GM23248 (cell line): ENCODE measurements at regions not wholly inside any gene's neighbourhood (a gene's known extent, or its start where the extent isn't known, plus 50 kb on each side); places are given as distances from the start of the nearest gene placed in this dataset.

Source experiments
- DNase-seq: peaks from one replicate; pipeline ENCODE4 v3.0.0-alpha.2; 2015
- H2AFZ ChIP-seq: fragments of 200-600 bp; sonication (generic); 2 replicates; pipeline ENCODE4 v1.6.1; 2016; ENCODE audit warnings: antibody characterized with exemption
- H3F3A ChIP-seq: fragments of 200-600 bp; sonication (generic); 2 replicates; pipeline ENCODE4 v1.6.1; 2016; ENCODE audit warnings: mild to moderate bottlenecking, antibody characterized with exemption, mixed run types; ENCODE audit not compliant: insufficient read depth
- H3K27ac ChIP-seq: fragments of 200-600 bp; sonication (generic); 2 replicates; pipeline ENCODE4 v1.5.1; 2016; ENCODE audit warnings: mild to moderate bottlenecking
- H3K27me3 ChIP-seq: fragments of 200-600 bp; sonication (generic); replicated peaks from 2 replicates; pipeline ENCODE4 v1.6.1; 2016; ENCODE audit warnings: mild to moderate bottlenecking; ENCODE audit not compliant: insufficient read depth
- H3K36me3 ChIP-seq: fragments of 200-600 bp; sonication (generic); 2 replicates; pipeline ENCODE4 v1.6.1; 2016; ENCODE audit warnings: low read depth, mild to moderate bottlenecking
- H3K4me1 ChIP-seq: fragments of 200-600 bp; sonication (generic); 2 replicates; pipeline ENCODE4 v1.6.1; 2016; ENCODE audit warnings: mild to moderate bottlenecking; ENCODE audit not compliant: insufficient read depth
- H3K4me2 ChIP-seq: fragments of 200-600 bp; sonication (generic); one replicate; pipeline ENCODE4 v1.6.1; 2016; ENCODE audit warnings: mild to moderate bottlenecking; ENCODE audit not compliant: unreplicated experiment
- H3K4me3 ChIP-seq: fragments of 200-600 bp; sonication (generic); 2 replicates; pipeline ENCODE4 v1.5.1; 2016; ENCODE audit warnings: mild to moderate bottlenecking
- H3K79me2 ChIP-seq: fragments of 200-600 bp; sonication (generic); 2 replicates; pipeline ENCODE4 v1.6.1; 2016; ENCODE audit warnings: mild to moderate bottlenecking; ENCODE audit not compliant: insufficient read depth
- H3K9ac ChIP-seq: fragments of 200-600 bp; sonication (generic); 2 replicates; pipeline ENCODE4 v1.6.1; 2016; ENCODE audit warnings: mild to moderate bottlenecking
- H3K9me2 ChIP-seq: fragments of 200-600 bp; sonication (generic); 2 replicates; pipeline ENCODE4 v1.6.1; 2016; ENCODE audit warnings: mixed run types, mild to moderate bottlenecking, moderate library complexity; ENCODE audit not compliant: insufficient read depth
- H3K9me3 ChIP-seq: fragments of 200-600 bp; sonication (generic); one replicate; pipeline ENCODE4 v1.6.1; 2017; ENCODE audit warnings: low read depth
- H4K20me1 ChIP-seq: fragments of 200-600 bp; sonication (generic); 2 replicates; pipeline ENCODE4 v1.6.0; 2016; ENCODE audit not compliant: insufficient read depth
- EZH2 ChIP-seq: fragments of 200-600 bp; sonication (generic); IDR thresholded peaks from 2 replicates; pipeline ENCODE4 v1.6.1; 2018; ENCODE audit warnings: antibody characterized with exemption, mild to moderate bottlenecking; ENCODE audit not compliant: insufficient read depth, poor library complexity, severe bottlenecking
- EZH2phosphoT487 ChIP-seq: fragments of 200-600 bp; sonication (generic); IDR thresholded peaks from 2 replicates; pipeline ENCODE4 v1.6.1; 2018; ENCODE audit warnings: antibody characterized with exemption, moderate library complexity, mild to moderate bottlenecking, low read depth; ENCODE audit not compliant: insufficient read depth
- WGBS, 2 experiments: methylation state at CpG; one replicate each; pipeline ENCODE4 v1.1.6; 2015 to 2017; ENCODE audit warnings: low lambda C conversion rate in 2 of 2, low coverage in 1 of 2; ENCODE audit errors: missing lambda C conversion rate in 2 of 2; 5-methylcytosine and 5-hydroxymethylcytosine counted together
- in situ Hi-C: fragments of 300-500 bp; cut with MboI; formaldehyde crosslinking; loops from 2 replicates; pipeline ENCODE4 v1.15.0; 2020

DNA sequence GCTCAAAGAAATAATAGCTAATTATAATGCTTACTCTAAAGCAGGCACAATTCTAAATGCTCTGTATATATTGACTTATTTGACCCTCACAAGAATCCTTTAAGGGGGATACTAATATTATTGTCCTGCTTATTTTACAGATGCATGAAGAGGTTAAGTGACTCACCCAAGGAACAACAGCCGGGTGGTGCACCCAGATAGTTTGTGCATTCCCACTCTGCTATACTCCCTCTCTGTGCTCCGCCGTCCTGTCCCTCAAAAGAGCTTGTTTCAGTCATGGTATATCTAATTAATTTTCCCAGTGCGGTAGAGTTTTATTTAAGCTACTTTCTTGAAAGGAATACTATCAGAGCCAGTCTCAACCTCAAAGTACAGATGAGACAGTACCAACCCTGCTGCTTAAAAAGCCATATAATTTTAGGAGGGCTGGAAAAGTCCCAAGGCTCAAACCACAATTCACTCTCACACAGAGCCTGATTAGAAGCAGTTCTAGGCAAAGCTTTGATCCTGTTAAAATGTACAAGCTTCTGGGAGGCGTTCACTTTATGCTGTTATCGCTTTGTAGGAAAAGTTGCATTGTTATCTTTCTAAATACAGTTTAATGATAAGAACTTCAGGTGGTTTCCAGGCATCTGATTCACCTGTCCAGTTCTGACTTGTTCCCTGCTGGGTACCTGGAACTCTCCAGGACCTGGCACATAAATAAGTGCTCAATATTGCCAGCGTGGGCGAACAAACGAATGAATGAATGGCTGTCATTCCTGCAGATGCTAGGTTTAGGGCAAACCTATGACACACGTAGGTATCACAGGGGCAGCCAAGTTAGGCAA lies 261.5 kb upstream of the KLF14 start:
- in situ Hi-C loops, result no loop called here
- Histone ChIP-seq H3K4me3 (peak overlapping the region; percentile 55), H3K4me1 (peaks cover 46% of the 10 kb centered on the region)

DNA sequence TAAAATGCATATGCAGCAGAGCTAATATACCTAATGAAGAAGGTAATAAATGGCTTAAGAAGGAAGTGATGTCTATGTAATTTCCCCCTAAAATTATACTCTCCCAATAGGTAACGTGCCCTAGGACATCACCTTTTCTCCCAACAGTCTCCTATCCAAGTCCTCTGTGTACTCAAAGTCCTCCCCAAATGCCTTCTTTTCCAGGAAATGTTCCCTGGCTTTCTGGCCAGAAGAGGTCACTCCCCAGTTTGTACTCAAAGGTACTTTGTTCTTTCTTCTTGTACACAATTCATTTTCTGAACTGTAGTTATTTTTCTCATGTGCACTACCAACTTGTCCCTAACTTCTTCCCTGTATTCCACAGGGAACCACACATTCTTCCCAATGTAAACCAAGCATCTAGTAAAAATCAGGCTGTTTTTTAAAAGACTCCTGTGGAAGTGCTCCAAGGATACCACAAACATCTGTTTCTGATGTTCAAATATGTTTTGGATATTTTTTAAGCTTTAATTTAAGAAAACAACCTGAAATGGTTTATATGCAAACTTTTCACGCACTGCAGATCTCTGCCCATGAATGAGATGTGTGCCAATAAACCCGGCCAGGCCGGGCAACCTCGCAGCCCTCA lies 262.3 kb upstream of the KLF14 start:
- Histone ChIP-seq H3K4me1 (peaks cover 46% of the 10 kb centered on the region), H4K20me1 (no peaks in the 10 kb centered on the region), H3K27me3 (no peaks in the 10 kb centered on the region), H3K36me3 (peaks cover 3% of the 10 kb centered on the region; the same call in 1 of the 2 replicates), H3K9me3 (no peaks in the 10 kb centered on the region), H2AFZ (no peak overlapping the region), H3K4me2 (peak overlapping the region; percentile 76), H3K9ac (peak overlapping the region; percentile 48), H3K4me3 (0 out of 2 replicates have a peak overlapping the region, but pooled peaks have one; percentile 10), H3K27ac (peak overlapping the region; percentile 53), H3K9me2 (no peaks in the 10 kb centered on the region), H3K79me2 (peaks cover 100% of the 10 kb centered on the region), H3F3A (peaks cover 50% of the 10 kb centered on the region)
- WGBS, 2 experiments, result 9% methylated on average over 5 of the region's 5 CpGs
- in situ Hi-C loops, result no loop called here
- TF ChIP-seq EZH2 (no peak), EZH2phosphoT487 (no peak)
- no peak for DNase-seq

More for the DNA sequence above, 261.5 kb upstream of the KLF14 start:
- H2AFZ ChIP-seq, result no peak overlapping the region
- H3K27ac ChIP-seq, result peak overlapping the region; percentile 82
- H3K79me2 ChIP-seq, result peaks cover 100% of the 10 kb centered on the region
- peak overlapping the region; percentile 66 for H3K9ac ChIP-seq
- no peaks in the 10 kb centered on the region for H3K27me3 ChIP-seq
- no peaks in the 10 kb centered on the region for H3K36me3 ChIP-seq
- no peaks in the 10 kb centered on the region for H3K9me2 ChIP-seq
- 29 to 34% methylated on average over 10 of the region's 10 CpGs for WGBS, 2 experiments
- TF ChIP-seq EZH2phosphoT487, result no peak
- peaks cover 55% of the 10 kb centered on the region for H3F3A ChIP-seq
- no peaks in the 10 kb centered on the region for H3K9me3 ChIP-seq
- H3K4me2 ChIP-seq, result peak overlapping the region; percentile 76
- DNase-seq, result peak; percentile 64
- H4K20me1 ChIP-seq, result no peaks in the 10 kb centered on the region

DNA sequence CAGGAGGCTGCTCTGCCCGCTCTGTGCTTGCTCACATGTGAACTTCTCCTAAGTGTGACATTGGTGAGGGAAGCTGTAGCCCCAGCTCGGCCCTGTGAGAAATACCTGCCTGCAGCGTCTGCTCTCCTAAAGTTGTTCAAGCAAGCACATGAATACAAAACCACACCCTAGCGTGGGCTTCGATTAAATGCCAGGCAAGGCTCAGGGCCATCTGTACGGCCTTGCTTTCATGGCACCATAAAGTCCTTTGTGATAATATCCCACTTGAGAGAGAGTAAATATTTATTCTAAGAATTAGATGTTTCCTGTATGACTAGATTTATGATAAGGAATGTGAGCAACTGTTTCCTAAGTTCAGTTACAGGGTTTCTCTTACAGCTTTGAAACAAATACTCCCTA lies 262.8 kb upstream of the KLF14 start:
- WGBS, 2 experiments, result 10 to 11% methylated on average over 6 of the region's 6 CpGs
- H3K79me2 ChIP-seq, result peaks cover 100% of the 10 kb centered on the region
- TF ChIP-seq EZH2, result no peak
- H3K27me3 ChIP-seq, result no peaks in the 10 kb centered on the region
- H2AFZ ChIP-seq, result no peak overlapping the region
- peak overlapping the region; percentile 48 for H3K9ac ChIP-seq
- peak; percentile 52 for DNase-seq
- H4K20me1 ChIP-seq, result no peaks in the 10 kb centered on the region
- H3K36me3 ChIP-seq, result peaks cover 8% of the 10 kb centered on the region
- H3K27ac ChIP-seq, result peak overlapping the region; percentile 53
- in situ Hi-C loops, result no loop called here
- peaks cover 48% of the 10 kb centered on the region; the same call in 1 of the 2 replicates for H3F3A ChIP-seq
- H3K9me3 ChIP-seq, result no peaks in the 10 kb centered on the region
- no peaks in the 10 kb centered on the region for H3K9me2 ChIP-seq
- peak overlapping the region; percentile 76 for H3K4me2 ChIP-seq
- H3K4me3 ChIP-seq, result 0 out of 2 replicates have a peak overlapping the region, but pooled peaks have one; percentile 10
- H3K4me1 ChIP-seq, result peaks cover 46% of the 10 kb centered on the region

DNA sequence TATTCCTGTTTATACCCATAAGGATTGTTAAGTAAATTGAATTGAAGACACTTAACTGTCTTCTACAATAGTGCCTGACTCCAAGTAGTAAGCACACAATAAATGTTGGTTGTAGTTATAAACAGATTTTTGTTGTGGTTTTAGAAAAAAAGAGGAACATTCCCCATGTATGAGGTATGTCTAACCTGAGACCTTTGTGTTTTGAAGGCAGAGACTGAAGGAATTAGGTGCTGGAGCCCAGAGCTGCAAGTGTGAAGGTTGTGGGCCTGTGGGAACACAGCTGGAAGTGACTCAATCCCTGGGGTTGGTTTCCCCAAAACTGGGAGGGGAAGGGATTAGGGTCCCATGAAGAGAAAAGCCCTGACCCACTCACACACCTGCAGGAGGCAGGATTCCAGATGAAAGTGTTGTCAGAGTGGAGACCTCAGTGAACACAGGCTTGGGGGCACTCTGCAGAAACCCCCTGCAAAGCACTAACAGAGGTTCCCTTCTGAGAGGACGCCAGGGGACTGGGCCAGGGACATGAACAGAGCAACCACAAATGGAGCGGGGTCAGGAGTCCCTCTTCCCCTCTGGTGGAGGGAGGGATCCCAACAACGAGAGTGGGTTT lies 265.1 kb upstream of the KLF14 start:
- H4K20me1 ChIP-seq, result no peaks in the 10 kb centered on the region
- H3K4me1 ChIP-seq, result peaks cover 44% of the 10 kb centered on the region
- no peak overlapping the region for H3K4me3 ChIP-seq
- no peak overlapping the region for H2AFZ ChIP-seq
- no peak for DNase-seq
- no peak overlapping the region for H3K27ac ChIP-seq
- 81 to 93% methylated on average over 3 of the region's 3 CpGs for WGBS, 2 experiments
- H3K9me3 ChIP-seq, result no peaks in the 10 kb centered on the region
- peaks cover 100% of the 10 kb centered on the region for H3K79me2 ChIP-seq
- peaks cover 34% of the 10 kb centered on the region; the same call in 1 of the 2 replicates for H3F3A ChIP-seq
- H3K27me3 ChIP-seq, result no peaks in the 10 kb centered on the region
- no peak overlapping the region for H3K4me2 ChIP-seq
- TF ChIP-seq EZH2 (no peak), EZH2phosphoT487 (no peak)
- no peak overlapping the region for H3K9ac ChIP-seq
- H3K9me2 ChIP-seq, result no peaks in the 10 kb centered on the region
- in situ Hi-C loops, result no loop called here
- peaks cover 8% of the 10 kb centered on the region for H3K36me3 ChIP-seq
